Testis (tissue), 2 donors: ENCODE measurements at regions not wholly inside any gene's neighbourhood (a gene's known extent, or its start where the extent isn't known, plus 50 kb on each side); places are given as distances from the start of the nearest gene placed in this dataset.

ENCODE experiments used
- POLR2A ChIP-seq: fragments of 450-650 bp; IDR thresholded peaks from one replicate; pipeline ENCODE4 v1.6.1; 2017; ENCODE audit warnings: antibody characterized with exemption, mild to moderate bottlenecking, moderate library complexity
- TF ChIP-seq, protein P1 (sequence below), 3 experiments: fragments of 450-650 bp in 2 of 3; fragments of 200-600 bp in 1 of 3; sonication (generic) in 1 of 3; IDR thresholded peaks; one replicate each; pipeline ENCODE4 v1.5.1; 2016 to 2019; ENCODE audit warnings: antibody characterized with exemption in 3 of 3, mild to moderate bottlenecking in 2 of 3, moderate library complexity in 1 of 3

DNA sequence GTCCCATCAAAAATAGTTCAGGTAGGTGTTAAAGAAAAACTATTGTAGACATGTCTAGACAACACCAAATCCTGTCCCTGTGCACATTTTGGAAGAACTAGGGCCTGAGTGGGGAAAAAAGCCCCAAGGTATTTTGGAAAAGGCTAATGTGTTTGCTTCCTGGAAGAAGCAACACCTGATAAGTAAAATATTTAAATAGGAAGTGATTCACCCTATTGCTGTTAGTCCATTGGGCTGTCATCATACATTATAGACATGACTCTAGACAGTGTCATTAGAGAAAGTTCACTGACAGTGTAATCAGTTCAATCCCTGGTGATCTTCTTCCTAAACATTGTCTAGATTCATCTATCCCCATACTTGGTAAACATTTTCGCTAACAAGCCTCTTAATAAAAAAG lies 465.3 kb downstream of the CBLN4 start:
- TF ChIP-seq, protein P1, sequence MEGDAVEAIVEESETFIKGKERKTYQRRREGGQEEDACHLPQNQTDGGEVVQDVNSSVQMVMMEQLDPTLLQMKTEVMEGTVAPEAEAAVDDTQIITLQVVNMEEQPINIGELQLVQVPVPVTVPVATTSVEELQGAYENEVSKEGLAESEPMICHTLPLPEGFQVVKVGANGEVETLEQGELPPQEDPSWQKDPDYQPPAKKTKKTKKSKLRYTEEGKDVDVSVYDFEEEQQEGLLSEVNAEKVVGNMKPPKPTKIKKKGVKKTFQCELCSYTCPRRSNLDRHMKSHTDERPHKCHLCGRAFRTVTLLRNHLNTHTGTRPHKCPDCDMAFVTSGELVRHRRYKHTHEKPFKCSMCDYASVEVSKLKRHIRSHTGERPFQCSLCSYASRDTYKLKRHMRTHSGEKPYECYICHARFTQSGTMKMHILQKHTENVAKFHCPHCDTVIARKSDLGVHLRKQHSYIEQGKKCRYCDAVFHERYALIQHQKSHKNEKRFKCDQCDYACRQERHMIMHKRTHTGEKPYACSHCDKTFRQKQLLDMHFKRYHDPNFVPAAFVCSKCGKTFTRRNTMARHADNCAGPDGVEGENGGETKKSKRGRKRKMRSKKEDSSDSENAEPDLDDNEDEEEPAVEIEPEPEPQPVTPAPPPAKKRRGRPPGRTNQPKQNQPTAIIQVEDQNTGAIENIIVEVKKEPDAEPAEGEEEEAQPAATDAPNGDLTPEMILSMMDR (IDR thresholded peaks at IDR 0.05) = no peak
- no peak for TF ChIP-seq POLR2A
